GM18861 (cell line): ENCODE measurements at regions not wholly inside any gene's neighbourhood (a gene's known extent, or its start where the extent isn't known, plus 50 kb on each side); places are given as distances from the start of the nearest gene placed in this dataset.

ENCODE experiments used
- ATAC-seq: cut with Tn5 transposase; IDR thresholded peaks from one replicate; pipeline ENCODE4 v1.9.1; 2021; ENCODE audit not compliant: unreplicated experiment

DNA sequence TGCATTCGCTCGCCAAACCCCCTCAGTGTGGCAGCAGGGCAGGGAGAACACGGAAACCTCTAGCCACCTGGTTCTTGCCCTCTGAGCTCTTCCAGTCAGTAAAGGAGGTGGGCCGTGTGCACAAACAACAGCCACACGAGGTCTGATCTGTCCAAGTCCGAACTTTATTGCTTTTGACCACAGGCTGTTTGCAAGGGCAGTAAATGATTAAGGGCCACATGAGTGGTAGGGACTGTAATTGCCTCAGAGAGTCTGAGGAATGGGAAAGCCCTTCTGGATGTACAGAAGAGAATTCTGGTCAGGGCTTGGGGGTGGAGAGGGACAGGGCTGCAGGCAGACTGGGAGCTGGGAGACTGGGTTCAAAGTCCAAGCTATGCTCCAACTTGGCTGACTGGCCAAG, 75.7 kb upstream of the LHX1 start:
- ATAC-seq, result no peak

DNA sequence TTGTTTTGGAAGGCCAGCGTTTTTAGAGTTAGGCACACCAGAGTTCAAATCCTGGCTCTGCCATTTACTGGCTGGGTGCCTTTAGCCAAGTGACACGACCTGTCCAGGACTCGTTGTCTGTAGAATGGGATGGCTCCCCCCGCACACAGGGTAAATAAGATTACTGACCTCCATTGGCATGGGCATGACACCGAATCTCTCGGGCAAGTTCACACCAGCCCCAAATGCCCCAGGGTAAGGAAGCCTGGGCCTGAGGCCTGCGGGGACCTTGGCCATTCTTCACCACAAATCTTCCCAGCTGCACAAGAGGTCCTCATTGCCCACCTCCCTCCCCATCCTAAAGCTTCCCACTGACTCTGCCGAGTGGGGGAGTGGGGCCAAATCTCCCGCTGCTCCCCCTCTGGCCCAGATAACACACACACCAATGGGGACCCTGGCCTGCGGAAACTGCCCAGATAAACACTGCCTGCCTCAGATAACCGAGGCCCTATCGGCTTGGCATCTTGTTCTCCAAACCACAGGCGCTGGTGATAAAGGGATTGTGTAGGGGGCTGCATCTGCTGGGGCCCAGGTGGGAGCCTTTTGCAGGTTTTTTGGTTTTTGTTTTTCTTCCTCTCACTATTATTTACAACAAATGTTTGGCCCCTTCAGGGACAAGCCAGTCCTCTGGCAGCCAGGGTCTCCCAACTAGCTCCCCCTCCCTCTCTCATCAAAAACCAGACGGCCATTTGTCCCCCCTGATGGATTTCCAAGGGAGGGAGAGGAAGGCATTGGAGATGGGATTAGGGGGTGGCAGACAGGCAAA, 75.0 kb upstream of the LHX1 start:
- no peak for ATAC-seq

DNA sequence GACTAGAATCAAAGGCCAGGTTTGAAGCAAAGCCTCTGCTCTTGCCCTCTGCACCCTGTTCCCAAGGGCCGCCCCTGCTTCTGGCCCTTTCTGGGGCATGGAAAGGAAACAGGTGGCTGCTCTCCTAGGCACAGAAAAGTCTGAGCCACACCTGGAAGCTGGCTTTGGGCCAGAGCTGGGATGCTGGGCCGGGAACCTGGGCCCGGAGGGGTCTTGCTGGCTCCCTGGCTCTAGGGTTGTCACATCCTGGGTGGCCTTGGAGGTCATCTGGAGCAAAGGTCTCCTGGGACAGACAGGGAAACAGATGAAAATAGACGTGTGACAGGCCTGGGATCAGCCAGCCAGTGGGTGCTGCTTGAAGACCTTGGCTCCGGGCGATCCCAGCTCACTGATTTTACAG, 74.1 kb upstream of the LHX1 start:
- no peak for ATAC-seq

DNA sequence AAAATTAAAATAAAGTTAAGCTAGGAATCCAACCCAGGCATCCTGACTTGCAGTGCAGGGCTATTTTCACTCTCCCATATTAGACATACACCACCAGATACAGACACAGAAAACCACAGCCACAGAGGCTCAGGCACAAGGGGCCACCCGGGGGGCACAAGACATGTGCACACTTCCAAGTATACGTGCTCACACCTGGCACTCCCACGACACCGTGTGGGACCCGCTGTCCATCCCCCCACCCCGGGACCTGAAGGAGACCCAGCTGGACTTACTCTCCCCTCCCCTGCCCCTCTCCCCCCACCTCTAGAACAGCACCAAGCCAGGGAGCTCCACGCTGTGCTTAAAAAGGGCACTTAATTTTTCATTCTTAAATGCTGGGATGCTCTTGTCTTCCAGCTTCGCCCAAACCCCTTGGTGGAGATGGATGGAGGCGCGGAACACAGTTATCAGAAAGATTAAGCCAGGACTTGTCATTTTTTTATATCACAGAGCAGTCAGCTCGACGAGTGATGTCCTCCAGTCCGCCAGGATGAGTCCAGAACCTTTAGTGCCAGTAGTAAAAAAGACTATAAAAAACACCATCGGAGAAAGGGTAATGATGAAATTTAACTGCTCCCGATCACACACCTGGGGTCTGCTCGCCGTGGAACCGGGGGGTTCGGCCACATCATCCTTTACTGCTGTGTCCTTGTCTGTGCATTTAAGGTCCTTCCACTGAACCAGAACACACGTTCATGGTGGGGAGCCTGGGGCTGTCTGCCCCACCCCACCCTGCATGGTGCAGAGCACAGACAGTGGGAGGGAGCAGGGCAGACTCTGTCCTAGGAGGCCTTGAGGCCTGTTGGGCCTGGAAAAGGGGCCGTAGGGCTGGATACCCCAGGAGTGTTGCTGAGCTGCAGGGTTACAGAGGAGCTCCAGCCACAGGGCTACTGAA, 73.3 kb upstream of the LHX1 start:
- ATAC-seq, result no peak

DNA sequence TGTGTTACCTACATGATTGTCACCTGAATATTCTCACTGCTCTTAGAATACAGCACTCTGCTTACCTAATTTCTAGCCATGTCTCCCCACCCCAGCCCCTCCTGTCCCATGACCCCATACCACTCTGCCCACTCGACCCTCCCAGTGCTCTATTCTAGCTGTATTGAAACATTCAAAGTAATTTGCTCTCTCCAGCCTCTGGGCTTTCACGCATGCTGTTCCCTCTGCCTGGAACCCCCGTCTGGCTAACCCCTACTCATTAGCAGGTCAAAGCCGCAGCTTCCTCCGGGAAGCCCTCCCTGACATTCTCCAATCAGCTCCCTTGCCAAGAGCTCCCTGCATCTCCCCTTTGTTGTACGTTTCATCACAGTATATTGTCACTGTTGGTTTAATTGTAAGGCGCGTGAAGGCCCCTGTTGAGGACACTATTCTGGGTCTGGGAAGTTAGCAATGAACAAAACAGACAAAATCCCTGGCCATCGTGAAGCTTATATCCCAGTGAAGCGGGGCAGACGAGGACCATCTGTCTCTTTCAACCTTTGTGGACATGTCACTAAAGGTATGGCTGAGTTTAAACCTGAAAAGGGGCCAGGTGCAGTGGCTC, 72.3 kb upstream of the LHX1 start:
- no peak for ATAC-seq

DNA sequence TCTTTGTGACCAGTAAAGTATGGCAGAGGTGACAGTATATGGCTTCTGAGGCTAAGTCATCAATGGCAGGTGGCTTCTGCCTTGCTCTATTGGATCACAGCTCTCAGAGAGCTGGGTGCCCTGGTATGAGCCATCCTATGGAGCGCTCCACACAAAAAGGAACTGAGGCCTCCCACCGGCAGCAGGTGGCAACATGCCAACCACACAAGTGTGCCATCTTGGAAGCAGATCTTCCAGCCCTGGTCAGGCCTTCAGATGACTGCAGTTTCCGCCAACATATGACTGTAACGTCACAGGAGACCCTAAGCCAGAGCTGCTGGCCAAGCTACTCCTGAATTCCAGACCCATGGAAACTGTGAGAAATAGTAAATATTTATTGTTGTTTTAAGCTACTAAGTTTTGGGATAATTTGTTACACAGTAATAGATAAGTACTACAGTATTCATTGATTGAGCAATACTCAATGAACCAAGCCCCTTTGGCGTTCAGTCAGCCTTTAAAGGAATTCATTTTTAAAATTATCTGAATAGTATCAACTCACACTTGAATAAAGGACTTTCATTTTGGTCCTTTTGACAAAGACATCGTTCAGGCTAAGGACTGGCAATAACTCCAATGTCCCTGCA, 69.4 kb upstream of the LHX1 start:
- ATAC-seq, result no peak

DNA sequence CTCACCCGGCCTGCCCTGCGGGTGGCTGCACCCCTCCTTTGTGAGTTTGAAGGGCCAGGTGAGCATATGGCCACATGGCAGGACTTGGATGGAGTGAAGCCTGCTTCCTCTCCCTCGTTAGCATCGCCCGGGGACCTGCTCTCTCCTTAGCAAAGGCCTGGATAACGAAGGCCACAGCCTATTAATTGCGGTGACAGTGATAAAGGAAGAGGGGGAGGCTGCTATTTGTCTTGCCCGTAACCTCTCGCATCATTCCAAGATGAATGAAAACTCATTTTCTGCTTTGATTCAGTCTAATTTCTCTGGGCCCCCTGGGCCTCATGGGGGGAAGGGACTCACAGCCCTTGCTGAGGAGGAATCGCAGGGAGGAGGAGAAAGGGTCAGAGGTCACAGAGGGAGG, 68.5 kb upstream of the LHX1 start:
- no peak for ATAC-seq

DNA sequence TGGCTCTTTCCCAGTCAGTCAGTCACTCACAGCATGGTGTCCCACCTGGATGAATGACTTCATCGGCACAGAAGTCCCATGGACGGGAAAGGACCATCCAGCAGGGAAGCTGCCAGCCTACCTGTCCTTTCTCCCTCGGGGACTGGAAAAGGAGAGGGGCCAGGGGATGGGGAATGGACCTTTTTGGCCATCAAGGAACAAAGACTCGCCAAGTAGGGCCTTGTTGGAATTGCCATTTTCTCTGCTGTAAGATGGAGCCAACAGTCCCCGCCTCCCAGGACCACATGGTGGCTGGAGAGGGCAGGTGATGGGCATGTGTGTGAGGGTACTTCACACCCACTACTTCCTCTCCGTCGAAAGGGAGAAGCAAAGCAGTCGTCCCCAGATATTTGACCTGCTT, 67.8 kb upstream of the LHX1 start:
- ATAC-seq, result no peak

DNA sequence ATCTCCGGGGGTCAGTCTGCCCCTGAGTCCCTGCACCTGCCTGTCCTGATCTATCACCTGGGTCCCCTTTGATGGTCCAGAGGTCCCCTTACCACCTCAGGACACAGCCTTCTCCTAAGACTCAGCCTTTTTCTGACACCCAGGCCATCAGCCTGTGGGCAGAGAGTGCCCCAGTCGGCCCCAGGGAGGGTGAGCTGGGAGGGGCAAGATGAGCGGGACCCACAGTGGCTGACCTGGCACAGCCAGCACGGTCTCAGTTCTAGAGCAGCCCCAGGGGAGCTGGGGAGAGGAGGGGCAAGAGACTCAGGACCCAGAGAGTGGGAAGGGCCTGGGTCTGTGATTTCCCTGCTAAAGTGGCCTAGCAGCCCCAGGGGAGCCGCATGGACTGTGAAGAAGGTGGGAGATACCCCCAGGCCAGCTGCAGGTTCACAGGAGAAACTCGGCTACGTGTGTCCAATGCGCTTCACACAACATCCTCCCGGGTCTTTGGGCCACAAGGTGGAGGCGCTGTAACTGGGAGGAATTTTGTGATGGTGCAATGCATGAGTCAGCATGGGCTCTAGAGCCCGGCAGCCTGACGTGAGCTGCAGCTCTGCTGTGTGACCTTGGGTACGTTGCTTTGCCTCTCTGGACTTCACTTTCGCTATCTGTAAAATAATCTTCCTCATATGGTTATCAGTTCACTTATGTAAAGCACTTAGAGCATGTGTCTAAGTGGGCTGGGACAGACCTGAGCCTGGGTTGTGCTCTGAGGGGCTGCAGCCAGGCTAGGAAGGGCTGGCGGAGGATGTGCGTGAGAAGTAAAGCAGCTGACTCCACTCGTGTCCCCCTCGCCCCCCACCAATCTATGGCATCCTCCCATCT, 67.2 kb upstream of the LHX1 start:
- no peak for ATAC-seq

DNA sequence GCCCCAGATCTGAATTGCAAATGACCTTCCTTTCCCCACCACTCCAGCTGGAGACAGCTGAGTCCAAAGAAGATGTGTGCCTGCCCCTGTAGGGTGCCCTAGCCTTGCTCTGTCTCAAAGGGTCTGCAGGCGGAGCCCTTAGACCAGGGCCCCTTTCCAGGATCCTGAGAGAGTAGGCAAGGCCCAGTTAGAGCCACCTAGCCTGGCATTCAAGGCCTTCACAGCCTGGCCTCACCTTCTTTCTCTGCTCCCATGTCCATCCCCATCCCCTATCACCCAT, 66.6 kb upstream of the LHX1 start:
- ATAC-seq, result no peak

DNA sequence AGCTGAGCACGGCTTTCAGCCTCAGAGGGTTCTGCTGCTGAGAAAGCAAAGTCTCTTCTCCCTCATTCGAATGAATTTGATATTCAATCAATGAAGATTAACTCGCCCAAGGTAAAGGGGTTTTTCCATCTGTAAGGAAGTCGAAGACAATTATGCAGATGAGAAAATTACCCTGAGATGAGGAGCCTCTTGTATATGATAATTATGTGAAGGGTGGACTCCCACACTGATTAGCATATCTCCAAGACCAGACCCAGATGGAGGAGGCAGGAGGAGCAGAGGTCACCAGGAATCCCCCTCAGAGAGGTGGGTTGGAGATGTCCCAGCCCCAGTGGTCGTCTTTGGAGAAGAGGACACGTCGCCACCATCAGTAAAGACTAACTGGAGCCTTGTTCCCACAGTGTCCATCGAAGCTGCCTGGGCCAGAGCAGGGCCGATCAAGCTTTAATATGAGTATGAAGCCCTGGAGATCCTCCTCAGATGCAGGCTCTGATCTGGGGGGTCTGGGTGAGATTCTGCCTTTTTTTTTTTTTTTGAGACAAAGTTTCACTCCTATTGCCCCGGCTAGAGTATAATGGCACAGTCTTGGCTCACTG, 61.5 kb upstream of the LHX1 start:
- ATAC-seq, result no peak

DNA sequence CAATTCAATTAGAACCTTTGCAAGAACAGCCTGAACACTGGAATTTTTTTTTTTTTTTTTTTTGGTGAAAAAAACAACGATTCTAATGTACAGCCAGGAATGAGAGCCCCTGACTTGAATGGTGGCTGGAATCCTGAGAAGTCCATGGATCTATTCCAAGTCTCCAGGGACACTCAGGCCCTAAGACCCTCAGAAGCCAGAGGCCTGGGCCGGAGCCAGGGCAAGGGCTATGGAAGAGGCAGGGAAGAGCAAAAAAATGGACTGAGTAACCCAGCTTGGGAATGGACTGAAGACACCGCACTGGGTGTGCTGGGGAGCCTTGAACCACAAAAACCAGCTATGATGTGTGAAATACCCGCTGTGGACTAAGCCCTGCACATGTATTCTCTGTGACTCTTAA, 60.3 kb upstream of the LHX1 start:
- no peak for ATAC-seq

DNA sequence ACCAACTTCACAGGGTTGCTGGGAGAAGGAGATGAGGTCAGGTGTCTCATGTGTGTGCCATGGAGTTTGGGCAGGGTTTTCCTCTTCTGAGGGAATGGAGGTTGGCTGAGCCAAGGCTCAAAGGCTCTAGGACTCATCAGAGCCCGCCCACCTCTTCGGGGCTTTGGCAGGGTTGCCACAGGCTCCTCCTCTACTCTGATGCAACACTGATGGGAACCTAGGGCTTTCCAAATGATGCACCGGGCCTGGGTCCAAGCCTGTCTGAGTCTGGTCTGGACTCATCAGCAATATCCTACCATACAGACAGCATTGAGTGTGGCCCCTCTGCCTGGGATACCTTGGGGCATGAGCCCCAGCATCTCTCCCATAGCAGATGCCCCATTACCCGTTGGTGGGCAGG, 59.5 kb upstream of the LHX1 start:
- ATAC-seq, result no peak

DNA sequence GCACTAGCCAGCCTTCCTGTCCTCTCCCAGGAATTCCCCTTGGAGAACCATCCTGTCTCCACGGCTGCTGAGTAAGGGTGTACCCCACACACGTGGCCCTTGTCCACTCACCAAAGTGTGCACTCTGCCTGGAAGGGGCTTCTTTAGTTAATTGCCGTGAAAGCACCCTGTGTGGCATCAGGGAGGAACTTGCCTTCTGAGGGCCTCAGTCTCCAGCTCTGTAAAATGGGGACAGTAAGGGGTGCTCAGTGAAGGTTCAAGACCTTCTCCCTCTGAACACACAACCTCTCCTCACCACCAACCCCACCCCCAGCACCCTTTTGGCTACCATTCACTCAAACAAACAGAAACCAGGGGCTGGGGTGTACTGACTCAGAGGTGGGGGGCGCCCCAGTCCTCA, 59.1 kb upstream of the LHX1 start:
- ATAC-seq, result no peak

DNA sequence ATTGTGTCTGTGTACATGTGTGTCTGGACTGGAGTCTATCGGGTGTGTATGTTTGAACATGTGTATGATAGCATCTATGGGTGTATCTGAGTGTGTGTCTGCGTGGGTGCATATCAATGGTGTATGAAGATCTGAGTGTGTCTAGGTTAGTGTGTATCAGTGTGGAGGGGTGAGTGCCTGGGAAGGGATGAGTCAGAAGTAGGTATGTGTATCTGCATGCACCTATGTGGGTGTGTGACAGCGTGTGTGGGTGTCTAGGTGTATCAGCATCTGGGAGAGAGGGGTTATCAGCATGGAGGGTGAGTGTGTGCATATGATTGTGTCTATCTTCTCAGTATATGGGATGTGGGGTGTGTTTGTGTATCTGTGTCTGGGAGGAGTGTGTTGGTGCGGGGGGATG, 58.2 kb upstream of the LHX1 start:
- no peak for ATAC-seq

DNA sequence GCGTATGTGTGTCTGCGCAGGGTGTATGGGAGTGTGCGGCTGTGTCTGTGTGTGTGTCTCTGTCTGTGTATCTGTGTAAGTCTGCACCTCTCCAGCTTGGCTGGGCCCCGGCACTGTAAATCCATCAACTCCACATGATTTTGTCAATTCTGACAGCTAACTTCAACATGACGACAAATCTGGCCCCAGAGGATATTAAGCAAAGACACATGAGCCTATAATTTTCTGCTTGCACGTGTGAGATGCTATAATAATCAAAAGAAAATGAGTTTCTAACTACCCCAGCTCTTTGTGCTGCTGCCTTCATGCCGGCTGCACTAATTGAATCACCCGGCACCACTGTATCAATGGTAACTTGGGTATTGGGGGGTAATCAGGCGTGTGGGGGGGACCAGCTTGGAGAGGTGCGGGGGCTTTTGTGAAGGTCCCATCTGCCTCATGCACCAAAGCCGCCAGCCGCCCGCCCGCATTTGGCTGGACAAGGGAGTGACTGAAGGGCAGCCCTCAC, 57.6 kb upstream of the LHX1 start:
- ATAC-seq, result no peak

DNA sequence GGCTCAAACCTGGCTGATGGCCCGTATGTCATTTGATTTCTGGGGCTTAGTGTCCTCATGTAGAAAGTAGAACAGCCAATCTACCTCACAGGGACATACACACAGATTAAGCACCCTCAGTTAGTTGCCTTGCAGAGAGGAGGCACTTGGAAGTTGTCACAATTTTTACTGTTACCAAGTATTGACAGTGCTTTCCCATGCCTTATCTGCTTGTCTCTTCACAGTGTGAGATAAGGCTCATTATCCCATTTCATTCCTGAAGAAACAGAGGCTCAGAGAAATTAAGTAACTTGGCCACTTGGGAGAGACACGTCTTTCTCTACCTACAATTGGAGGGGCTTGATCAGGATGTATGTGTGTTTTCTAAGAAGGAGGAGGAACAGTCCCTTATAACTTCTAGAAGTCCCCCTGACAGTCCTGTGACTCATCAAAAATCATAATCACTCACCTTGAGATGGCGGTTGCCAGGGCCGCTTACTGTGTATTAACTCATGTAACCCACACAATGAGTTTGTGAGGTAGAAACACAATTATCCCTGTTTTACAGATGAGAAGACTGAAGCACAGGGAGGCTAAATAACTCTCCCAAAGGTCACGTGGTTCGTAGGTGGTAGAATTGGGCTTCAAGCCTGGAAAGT, 56.9 kb upstream of the LHX1 start:
- no peak for ATAC-seq

DNA sequence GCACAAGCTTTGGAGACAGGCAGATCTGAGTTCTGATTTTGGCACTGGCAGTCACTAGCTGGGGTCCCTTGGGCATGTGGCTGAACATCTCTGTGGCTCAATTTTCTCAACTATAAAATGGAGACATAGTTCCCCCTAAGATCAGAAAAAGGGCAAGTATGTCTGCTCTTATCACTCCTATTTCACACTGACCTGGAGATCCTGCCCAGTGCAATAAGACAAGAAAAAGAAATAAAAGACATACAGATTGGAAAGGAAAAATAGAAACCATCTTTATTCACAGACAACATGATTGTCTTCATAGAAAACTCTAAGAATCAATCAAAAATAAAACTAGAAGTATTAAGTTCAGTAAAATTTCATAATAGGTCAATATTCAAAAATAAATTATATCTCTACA, 56.0 kb upstream of the LHX1 start:
- ATAC-seq, result no peak

DNA sequence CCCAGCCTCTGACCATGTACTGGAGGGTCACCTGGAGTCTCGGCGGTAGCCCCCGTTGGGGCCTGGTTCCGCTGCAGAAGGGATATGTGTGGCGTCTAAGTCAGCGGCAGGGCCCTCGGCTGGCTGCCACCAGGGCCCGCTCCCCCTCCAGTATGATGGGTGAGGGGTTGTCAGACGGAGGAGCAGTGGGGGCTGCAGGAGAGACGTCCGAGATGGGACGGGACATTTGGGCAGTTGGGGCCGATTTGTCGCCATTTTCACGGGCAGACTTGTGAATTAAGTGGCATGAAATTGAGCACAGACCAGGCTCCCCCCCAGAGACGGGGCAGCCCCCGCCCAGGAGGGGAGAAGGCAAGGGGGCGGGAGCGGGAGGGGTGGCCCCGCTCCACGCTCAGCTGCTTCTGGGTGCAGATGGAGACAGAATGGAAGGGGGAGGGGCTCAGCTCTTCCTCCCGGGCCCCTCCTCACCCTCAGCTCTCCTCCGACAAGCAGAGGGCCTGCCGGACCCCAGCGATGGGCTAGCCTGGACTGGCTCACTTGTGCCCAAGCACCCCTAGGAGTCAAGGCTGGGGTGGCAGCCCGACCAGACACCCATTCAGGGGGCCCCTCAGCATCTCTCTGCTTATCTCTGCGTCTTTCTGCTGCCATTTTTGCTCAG, 52.7 kb upstream of the LHX1 start:
- ATAC-seq, result no peak
